ENCODE measurements at regions not wholly inside any gene's neighbourhood (a gene's known extent, or its start where the extent isn't known, plus 50 kb on each side); places are given as distances from the start of the nearest gene placed in this dataset.

DNA sequence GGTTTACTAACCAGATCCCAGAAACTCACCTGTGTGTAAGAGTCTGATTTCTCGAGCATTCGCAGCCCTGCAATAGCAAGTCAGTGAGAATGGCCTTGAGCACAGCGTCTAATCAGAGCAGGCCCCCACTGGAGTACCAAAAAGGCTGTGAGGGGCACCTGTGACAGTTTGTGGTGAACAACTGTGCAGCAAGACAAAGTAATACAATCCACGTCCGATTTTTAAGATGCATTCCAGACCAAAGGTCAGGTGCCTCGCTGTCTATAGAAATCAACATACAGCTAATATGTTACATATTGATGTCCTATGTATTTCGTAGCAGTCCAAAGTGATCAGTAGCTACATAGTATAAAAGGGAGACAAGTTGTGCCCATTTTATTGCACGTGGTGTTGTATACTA, 55.7 kb upstream of the BOD1 start:
- TF ChIP-seq, protein P1, sequence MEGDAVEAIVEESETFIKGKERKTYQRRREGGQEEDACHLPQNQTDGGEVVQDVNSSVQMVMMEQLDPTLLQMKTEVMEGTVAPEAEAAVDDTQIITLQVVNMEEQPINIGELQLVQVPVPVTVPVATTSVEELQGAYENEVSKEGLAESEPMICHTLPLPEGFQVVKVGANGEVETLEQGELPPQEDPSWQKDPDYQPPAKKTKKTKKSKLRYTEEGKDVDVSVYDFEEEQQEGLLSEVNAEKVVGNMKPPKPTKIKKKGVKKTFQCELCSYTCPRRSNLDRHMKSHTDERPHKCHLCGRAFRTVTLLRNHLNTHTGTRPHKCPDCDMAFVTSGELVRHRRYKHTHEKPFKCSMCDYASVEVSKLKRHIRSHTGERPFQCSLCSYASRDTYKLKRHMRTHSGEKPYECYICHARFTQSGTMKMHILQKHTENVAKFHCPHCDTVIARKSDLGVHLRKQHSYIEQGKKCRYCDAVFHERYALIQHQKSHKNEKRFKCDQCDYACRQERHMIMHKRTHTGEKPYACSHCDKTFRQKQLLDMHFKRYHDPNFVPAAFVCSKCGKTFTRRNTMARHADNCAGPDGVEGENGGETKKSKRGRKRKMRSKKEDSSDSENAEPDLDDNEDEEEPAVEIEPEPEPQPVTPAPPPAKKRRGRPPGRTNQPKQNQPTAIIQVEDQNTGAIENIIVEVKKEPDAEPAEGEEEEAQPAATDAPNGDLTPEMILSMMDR (IDR thresholded peaks at IDR 0.05; ENCODE audit: low read depth, low read length) = no peak
- TF ChIP-seq EZH2phosphoT487 (IDR thresholded peaks at IDR 0.05; ENCODE audit: low read depth) = no peak
